GM19397 (cell line): ENCODE measurements at regions not wholly inside any gene's neighbourhood (a gene's known extent, or its start where the extent isn't known, plus 50 kb on each side); places are given as distances from the start of the nearest gene placed in this dataset.

Experiments used
- ATAC-seq: cut with Tn5 transposase; IDR thresholded peaks from one replicate; pipeline ENCODE4 v1.9.1; 2021; ENCODE audit warnings: mild to moderate bottlenecking, moderate library complexity; ENCODE audit not compliant: unreplicated experiment

- ATAC-seq: no peak
Measured at GRCh38 chr10:107826171-107826570, 661.7 kb upstream of the SORCS1 start.

GRCh38 chr10:107814865-107815487 lies 650.5 kb upstream of the SORCS1 start:
- no peak for ATAC-seq

- ATAC-seq: no peak
Measured at GRCh38 chr10:107813451-107814162, 649.1 kb upstream of the SORCS1 start.

GRCh38 chr10:107809889-107810288 lies 645.4 kb upstream of the SORCS1 start:
- no peak for ATAC-seq

- no peak for ATAC-seq
Measured at GRCh38 chr10:107807836-107808235, 643.3 kb upstream of the SORCS1 start.

- no peak for ATAC-seq
Measured at GRCh38 chr10:107806026-107806425, 641.5 kb upstream of the SORCS1 start.

GRCh38 chr10:107803546-107803945 lies 639.0 kb upstream of the SORCS1 start:
- no peak for ATAC-seq

- no peak for ATAC-seq
Measured at GRCh38 chr10:107800061-107800460, 635.6 kb upstream of the SORCS1 start.

GRCh38 chr10:107790271-107790670 lies 625.8 kb upstream of the SORCS1 start:
- no peak for ATAC-seq

- no peak for ATAC-seq
Measured at GRCh38 chr10:107771066-107771465, 606.6 kb upstream of the SORCS1 start.

- no peak for ATAC-seq
Measured at GRCh38 chr10:107767185-107767584, 602.7 kb upstream of the SORCS1 start.

- no peak for ATAC-seq
Measured at GRCh38 chr10:107754814-107755213, 590.3 kb upstream of the SORCS1 start.

- ATAC-seq: no peak
Measured at GRCh38 chr10:107749235-107749634, 584.7 kb upstream of the SORCS1 start.

GRCh38 chr10:107747851-107748250 lies 583.3 kb upstream of the SORCS1 start:
- ATAC-seq: no peak

- no peak for ATAC-seq
Measured at GRCh38 chr10:107741971-107742370, 577.5 kb upstream of the SORCS1 start.

- no peak for ATAC-seq
Measured at GRCh38 chr10:107740962-107741690, 576.6 kb upstream of the SORCS1 start.

- no peak for ATAC-seq
Measured at GRCh38 chr10:107739951-107740350, 575.4 kb upstream of the SORCS1 start.

- ATAC-seq: no peak
Measured at GRCh38 chr10:107733328-107734130, 569.0 kb upstream of the SORCS1 start.

GRCh38 chr10:107732045-107732444 lies 567.5 kb upstream of the SORCS1 start:
- ATAC-seq: no peak

- ATAC-seq: peak; percentile 45
Measured at GRCh38 chr10:107728807-107729206, 564.3 kb upstream of the SORCS1 start.

- no peak for ATAC-seq
Measured at GRCh38 chr10:107727767-107728317, 563.3 kb upstream of the SORCS1 start.
